NCI-H128 (cell line): ENCODE measurements at regions not wholly inside any gene's neighbourhood (a gene's known extent, or its start where the extent isn't known, plus 50 kb on each side); places are given as distances from the start of the nearest gene placed in this dataset.

Experiments
- DNase-seq: peaks from one replicate; lab custom pipeline; 2025; ENCODE audit not compliant: unreplicated experiment; lab: John Stamatoyannopoulos, UW

DNA sequence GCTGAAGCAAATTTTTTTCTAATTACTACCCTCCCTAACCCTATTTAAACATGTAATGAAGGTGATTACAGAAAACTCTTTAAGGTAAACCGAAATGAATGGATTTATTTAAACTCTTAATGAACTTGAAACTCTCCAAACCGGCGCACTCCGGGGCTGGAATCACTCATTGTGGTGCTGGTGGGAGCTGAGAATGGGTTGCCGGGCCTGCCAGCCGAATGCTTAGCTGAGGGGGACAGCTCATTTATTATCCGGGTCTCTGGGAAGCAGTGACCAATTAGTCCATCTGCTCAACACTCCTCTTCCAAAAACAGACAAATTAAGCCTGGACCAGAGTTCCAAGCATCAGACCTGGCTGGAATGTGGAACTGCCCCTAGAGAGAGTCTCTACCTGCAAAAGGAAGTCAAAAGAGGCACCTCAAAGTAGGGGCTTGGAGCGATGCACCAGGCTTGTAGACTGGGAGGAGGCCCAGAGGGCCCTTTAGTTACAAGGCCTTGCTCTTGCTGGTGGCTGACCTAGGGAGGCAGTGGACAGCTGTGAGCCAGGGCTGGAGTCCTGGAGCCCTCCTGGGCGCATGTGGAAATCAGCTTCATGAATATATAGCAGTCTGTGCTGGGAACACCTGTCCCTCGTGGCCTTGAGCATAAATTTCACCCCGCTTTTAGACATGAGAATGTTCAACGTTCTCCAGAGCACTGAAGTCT, 320.7 kb downstream of the AJAP1 start:
- DNase-seq = no peak

DNA sequence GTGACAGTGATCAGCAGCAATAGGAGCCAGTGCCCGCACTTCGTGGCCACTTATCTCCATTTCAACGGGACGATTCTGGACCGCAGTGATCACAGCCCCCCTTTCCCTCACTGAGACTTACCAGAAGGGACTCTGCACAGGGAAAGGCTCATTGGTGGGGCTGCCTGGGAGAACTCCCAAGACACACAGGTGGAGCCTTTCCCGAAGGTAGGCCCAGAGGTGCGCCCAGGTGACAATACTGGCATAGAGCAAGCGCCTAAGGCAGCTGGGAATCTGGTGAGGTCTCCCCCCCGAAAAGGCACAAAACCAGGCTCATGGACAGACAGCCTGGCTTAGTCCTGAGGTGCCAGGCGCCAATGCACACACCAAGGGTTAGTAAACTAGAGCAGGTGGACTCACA, 318.9 kb downstream of the AJAP1 start:
- no peak for DNase-seq

DNA sequence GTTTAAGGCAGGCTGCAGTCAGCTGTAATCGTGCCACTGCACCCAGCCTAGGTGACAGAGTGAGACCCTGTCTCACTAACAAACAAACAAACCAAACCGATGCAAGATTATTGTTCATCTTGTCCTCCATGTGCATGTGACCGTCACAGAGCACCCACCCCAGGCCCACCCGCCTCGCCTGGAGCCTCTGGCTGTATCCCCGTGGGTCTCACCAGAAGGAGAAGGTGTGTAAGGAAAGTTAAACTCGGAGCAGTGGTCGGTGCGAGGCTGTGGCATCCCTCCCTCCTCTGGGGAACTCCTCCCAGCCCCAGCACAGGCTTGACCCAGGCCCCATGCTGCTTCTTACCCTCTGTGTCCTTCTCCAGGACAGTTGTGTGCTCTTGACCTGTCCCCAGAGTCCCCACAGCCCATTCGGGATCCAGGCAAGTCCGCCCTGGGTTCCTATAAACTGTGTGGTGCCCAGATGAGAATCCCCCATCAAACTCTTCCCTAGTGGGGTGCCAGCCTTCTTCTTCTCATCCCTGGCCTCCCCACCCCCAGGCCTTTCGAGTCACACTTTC, 318.4 kb downstream of the AJAP1 start:
- DNase-seq = no peak

DNA sequence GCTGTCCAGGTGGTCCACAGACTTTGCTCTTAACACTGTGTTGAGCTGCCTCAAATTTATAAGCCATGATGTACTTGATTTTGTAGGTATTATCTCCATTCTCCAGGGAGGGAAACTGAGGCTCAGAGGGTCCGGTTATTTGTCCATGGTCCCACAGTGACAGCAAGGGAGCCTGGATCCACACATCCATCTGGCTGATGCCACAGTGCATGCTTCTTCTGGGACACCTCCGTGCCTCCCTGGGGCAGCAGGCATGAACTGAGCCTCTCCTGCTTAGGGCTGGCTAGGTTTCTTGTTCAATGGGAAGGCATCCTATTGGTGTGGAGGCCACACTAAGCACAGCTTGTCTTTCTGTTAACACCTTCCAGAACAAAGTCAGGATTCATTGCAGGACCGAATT, 317.3 kb downstream of the AJAP1 start:
- no peak for DNase-seq

DNA sequence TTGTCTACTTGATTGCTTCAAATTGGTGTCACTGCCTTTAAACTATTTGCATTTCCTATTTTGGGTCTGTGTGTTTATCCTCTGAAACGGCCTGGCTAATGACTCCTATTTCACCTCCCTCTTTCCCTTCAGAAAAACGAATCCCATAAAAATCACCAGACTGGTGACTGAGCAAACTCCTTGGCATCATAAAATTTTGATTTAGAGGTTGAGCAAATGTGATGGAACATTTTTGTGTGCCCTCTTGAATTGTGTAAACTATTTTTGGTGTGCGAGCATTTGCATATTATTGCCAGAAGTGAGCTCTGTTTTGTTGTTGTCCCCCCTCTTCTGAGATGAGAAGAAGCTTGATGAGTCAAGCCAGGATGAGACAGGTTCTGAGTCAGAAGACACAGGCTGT, 316.1 kb downstream of the AJAP1 start:
- DNase-seq = no peak

DNA sequence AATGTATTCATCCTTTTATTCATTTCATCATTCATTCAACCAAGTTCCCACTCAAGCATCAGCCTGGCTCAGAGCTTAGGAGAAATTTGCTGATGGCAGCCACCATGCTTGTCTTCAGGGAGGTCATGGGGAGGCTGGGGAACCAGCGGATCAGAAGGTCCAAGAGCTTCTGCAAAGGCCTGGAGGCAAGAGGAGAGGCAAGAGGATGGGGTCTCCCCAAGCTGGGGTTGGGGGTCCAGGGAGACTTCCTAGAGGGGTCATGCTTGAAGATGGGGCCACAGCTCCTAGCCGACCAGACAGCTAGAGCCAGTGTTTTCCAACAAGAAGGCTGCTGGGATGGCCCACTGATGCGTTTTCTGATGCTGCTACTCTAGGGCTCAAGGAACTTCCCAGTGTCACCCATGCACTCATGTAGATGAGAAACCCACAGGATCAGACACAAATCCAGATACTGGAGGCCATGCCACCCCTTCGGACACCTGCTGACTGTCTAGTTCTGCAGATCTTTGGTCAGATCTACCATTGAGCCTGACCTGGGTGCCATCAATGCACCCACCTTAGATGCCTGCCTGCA, 315.2 kb downstream of the AJAP1 start:
- no peak for DNase-seq

DNA sequence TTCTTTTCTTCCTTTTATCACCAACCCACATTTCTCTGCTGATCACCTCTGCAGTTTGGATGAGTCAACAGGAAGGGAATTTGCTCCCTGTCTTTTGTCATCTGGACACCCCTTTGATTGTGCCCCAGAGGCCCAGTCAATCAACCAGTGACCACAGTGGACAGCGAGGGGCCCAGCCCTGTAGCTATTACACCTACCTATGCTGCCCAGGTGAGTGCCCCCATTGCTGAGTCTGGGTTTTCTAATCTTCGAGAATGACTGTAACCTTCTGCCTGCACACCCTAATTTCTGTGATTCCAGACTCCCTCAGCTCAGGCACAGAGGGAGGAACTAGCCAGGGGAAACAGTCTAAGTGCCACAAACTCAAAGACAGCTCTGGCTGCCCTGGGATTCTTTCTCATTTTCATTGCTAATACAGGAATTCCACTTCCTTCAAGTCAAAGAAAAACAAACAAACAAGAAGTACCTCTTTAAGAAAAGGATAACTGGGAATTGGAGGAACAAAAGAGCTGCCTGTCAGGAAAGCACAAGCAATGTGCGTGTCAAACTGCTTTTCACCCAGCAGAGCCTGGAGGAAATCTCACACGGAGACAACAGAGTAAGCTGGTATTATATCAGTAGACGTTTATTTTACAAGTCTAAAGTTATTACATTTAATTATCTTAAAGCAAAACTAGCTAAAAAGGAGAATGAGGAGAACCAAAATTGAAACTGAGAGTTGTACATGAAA, 311.1 kb downstream of the AJAP1 start:
- DNase-seq = no peak

DNA sequence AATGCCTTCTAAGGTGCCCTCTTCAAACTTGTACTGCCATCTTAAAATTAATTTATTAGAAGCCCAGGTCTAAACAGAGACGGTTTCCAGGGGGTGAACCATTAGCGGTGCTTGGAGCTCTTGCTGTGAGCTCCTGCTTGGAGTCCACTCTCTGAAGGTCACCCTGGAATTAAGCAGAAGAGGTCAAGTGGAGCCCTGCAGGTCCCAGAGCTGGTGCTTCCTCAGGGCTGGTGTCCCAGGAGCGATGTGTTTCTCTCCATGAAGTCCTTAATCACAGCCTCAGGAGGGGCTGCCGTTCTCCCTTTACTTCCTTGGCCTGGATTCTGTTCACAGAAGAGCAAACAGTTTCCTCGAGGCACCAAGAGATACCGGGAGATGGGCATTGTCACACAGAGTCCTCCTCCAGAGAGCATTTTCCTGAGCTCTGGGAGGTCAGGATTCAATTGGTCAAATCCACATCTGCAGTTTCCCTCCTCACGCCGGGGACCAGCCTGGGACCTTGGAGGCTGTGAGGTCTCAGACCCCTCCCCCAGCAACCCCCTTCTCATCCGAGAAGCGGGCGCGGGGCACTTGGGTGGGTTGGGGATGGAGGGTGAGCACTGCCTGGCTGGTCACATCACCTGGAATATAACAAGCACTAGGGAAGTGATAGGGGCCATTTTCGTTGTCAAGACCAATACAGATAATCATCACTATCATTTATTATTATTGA, 310.4 kb downstream of the AJAP1 start:
- DNase-seq = no peak

DNA sequence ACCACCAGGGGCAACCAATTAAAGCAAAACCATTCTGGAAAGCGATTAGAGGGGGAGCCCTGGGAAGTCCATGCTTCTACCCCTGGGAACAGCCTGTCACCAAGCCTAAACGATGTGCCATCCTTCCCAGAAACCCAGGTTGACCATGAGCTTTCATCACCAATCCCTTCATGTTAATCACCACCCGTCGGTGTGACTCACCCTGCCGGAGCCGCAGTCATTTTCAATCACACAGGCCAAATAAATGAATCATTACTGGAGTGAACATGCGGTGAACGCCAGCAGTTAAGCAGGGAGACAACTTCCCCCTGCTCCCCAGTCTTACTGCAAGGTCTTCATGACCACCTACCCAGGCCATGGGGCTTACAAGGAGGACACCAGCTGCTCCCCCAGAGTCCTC, 308.8 kb downstream of the AJAP1 start:
- no peak for DNase-seq

DNA sequence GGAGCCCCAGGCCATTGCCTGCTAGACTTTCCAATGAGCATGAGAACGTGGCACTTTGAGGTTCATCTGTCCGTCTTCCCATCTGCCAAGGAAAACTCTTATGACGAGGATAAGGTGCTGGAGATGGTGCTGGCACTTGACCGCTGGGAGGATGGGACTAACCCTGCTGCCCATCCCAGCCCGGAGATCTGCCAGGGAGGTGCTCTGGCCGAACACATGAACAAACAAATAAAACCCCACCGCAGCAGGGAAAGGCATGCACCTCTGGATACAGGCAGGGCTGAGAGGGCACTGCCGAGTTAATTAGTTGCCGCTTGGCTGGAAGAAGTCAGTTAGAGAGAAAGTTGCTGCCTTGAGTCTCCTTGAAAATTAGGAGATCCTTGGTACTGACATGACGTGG, 308.4 kb downstream of the AJAP1 start:
- DNase-seq = no peak

DNA sequence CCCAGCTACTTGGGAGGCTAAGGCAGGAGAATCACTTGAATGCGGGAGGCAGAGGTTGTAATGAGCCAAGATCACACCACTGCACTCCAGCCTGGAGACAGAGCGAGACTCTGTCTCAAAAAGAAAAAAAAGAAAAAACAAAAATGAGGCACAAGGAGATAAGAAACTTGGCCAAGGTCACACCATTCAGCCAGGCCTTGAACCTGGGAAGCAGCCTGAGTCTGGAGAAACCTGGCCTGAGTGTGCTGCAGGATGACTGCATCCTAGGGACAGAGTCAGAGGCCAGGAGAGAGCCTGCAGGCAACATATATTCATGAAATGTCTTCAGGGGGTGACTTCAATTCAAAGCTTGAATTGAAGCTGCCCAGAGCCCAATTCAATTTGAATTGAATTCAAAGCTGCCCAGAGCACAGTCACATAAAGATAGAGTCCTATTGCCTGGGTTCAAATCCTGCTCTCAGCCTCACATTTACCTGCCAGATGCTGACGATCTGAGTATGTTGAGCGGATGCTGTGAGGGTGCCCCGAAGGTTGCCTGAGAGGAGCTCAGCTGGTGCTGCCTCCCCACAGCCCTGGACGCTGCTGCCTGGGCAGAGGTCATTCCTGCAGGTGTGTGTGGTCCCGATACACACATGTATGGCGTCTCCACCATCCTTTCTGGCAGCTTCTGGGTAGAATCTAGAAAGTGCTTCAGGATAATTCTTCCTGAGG, 307.7 kb downstream of the AJAP1 start:
- DNase-seq = no peak

DNA sequence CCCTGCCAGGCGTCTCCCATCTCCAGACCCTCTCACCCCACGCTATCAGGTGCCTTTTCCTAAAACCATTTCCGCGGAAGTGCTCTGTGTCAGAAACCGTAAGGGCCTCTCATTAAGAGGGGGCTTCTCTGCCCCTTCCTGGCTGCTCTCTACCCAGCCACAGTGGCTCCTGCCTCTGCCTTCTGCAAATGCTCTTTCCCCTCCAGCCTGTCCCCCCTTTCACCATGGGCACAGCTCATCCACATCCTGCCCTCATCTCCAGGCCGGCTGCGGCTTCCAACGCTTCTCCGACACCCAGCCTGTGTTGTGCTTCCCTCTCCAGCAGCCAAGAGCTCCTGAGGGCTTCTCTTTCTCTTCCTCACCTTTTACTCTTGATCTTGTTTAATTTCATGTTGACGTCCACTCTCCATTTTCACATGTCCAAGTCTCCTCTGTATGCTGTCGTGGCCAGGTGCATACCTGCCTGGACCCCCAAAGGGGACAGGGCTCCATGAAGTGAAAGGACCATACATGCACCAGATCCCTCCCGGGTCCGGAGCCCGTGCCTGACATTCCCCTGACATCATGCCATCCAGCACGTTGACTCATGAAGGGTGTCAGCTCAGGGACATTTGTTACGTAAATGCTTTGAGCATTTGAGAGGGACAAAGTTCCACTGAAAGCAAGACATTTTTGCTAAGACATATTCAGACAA, 306.5 kb downstream of the AJAP1 start:
- DNase-seq = no peak

DNA sequence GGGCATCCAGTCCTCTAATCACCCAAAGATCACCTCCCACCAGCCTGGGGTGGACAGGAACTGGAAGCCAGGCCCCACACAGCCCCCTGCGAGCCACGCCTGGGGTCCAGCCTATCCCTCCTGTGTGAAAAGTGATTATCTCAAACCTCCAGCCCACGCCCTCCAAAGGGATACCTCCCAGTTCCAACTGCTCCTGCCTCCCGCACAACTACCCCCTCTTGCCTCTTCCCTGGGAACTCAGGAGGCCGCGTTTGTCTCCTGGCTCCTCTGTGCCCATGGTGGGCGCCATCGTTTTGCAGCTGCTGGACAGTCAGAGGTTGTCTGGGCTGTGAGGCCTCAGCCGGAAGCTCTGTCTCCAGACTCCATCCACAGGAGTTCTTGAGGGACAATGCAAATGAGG, 305.9 kb downstream of the AJAP1 start:
- DNase-seq = no peak

DNA sequence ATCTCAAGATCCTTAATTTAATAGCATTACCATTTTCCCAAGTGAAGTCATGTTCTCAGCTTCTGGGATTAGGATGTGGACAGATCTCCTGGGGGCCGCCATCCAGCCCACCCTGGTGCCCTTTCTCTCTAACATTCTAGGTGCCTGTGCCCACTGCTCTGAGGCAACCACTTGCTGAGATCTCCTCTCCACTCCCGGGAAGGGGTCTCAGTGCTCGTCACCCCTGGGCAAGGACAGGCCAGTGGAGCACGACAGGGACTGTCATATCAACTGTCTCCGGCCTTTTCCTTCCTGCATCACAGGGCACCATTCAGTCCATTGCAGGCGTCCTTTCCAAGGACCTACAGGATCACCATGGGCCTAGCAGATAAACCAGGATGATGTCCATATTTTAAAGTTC, 304.8 kb downstream of the AJAP1 start:
- no peak for DNase-seq

DNA sequence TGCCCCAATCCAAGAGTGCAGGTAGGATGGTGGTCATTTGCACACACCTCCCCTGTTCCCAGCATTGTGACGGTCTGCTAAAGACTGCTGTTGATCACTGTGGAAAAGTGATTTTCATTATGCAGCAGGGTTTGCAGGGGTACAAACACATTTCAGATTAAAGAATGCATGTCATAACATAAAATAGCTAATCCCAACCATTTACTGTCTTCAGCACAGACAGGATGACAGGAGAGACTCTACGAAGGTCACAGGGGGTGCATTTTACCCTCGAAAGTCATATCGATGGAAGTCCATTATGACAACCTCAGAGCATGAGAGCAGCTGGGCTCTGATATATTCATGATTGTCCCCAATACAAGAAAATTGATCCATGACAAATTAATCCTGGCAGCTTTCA, 302.6 kb downstream of the AJAP1 start:
- no peak for DNase-seq

DNA sequence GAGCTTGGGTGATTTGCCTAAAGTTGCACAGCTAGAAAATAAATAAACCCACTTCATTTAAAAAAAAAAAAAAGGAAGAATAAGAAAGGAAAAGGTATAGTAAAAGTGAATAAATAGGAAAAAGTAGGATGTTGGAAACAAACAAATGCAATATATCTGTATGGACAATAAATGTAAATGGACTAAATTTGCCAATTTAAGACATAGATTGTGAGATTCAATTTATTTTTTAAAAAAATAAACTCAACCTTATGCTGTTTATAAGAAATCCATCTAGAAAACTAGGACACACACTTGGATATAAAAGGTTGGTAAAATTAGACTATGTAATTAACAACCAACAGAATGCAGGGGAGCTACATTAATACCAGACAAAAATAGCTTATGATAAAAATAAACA, 300.0 kb downstream of the AJAP1 start:
- no peak for DNase-seq

DNA sequence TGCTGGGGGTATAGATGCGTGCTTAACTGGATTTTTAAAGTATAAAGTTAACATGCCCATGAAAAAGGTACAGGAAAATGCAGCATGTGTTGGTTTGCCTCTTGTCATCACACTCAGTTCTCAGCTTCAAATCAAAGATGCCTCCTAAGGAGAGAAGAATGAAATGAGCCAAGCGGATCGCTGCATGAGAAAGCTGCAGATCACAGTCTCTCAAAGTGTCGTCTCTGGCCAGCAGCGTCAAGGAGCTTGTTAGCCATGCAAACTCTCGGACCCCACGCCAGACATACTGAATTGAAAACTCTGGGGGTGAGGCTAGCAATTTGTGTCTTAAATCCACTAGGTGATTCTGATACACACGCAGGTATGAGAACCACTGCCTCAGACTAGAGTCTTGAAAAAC, 297.2 kb downstream of the AJAP1 start:
- no peak for DNase-seq

DNA sequence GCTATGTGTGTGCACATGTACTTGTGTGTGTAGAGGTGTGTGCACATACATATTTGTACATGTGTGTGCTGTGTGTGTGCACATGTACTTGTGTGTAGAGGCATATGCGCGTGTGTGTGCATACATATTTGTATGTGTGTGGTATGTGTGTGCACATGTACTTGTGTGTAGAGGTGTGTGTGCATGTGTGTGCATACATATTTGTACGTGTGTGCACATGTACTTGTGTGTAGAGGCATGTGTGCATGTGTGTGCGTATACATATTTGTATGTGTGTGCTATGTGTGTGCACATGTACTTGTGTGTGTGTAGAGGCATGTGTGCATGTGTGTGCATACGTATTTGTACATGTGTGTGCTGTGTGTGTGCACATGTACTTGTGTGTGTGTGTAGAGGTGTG, 291.9 kb downstream of the AJAP1 start:
- no peak for DNase-seq

DNA sequence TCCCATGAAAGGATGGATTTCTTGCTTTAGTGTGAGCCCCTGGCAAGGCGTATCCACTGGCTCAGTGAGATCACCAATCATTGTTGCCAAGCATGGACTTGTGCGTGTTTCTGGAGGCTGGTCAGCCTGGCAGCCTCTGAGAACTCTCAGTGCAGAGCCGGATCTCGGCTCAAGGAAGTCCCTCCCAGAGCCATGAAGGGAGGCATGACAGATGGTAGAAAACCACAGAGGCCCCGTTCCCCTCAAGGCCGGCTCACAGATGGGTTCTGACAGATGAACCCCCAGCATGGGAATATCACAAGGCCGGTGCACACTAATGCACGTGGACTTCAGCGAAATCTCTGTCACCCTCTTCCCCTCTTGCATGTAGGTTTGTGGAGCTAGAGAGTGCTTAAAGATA, 290.5 kb downstream of the AJAP1 start:
- no peak for DNase-seq

DNA sequence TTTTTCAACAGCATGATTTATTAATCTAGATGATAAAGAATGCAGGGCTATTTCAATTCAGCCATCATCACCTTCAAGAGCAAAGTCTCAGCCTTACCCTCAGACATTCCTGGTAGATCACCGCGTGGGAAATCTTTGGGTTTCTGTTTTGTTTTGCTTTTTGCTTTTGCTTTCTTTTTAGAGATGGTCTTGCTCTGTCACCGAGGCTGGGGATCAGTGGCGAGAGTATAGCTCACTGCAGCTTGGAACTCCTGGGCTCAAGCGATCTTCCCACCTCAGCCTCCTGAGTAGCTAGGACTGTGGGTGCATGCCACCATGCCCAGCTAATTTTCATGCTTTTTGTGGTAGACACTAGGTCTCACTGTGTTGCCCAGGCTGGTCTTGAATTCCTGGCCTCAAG, 289.7 kb downstream of the AJAP1 start:
- DNase-seq = no peak
